Nephron (organoid): ENCODE measurements at regions not wholly inside any gene's neighbourhood (a gene's known extent, or its start where the extent isn't known, plus 50 kb on each side); places are given as distances from the start of the nearest gene placed in this dataset.

Source experiments
- H3K27ac Mint-ChIP-seq, 3 experiments: 2 replicates each; pipeline ENCODE4 v1.8.0; 2020; ENCODE audit warnings: mixed read lengths in 3 of 3, mild to moderate bottlenecking in 2 of 3, moderate library complexity in 1 of 3
- H3K27me3 Mint-ChIP-seq: 2 replicates; pipeline ENCODE4 v1.8.0; 2021; ENCODE audit warnings: low read depth, mild to moderate bottlenecking, moderate library complexity, mixed read lengths
- H3K36me3 Mint-ChIP-seq: 2 replicates; pipeline ENCODE4 v1.8.0; 2020; ENCODE audit warnings: low read depth, mixed read lengths
- H3K4me1 Mint-ChIP-seq: 2 replicates; pipeline ENCODE4 v1.8.0; 2020; ENCODE audit warnings: mixed read lengths
- H3K4me3 Mint-ChIP-seq, 3 experiments: 2 replicates each; pipeline ENCODE4 v1.8.0; 2020; ENCODE audit warnings: mild to moderate bottlenecking in 3 of 3, mixed read lengths in 3 of 3, moderate library complexity in 2 of 3
- H3K9me3 Mint-ChIP-seq: 2 replicates; pipeline ENCODE4 v1.8.0; 2020; ENCODE audit warnings: mixed read lengths
- TF ChIP-seq, protein P1 (sequence below), 3 experiments: fragments of 200-600 bp; sonication (generic); IDR thresholded peaks; one replicate each; pipeline ENCODE4 v1.5.0; 2021; ENCODE audit warnings: antibody characterized with exemption in 3 of 3; ENCODE audit not compliant: unreplicated experiment in 3 of 3

DNA sequence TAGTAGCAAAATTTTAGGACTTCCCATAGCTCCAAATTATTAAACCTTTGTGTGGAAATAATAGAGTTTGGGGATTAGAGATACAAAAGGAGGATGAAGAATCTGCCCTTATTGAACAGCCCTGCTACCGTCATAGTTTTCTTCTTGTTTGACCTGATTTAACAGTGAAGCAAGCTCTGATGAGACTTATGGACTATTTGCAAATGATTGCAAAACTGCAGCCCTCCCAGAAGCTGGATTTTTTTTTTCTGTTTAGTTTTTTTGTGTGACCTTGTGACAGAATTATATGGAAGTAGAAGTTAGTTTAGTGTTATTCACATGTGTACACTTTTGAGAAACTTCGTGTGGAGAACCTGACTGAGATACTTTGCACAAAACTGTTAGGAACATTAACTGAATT lies 267.8 kb downstream of the KCNRG start:
- Mint-ChIP-seq H3K4me3 (no peak overlapping the region), H3K9me3 (peaks cover 27% of the 10 kb centered on the region), H3K4me1 (peaks cover 5% of the 10 kb centered on the region), H3K36me3 (peaks cover 8% of the 10 kb centered on the region), H3K27ac (no peak overlapping the region), H3K27me3 (no peaks in the 10 kb centered on the region)
- TF ChIP-seq, protein P1, sequence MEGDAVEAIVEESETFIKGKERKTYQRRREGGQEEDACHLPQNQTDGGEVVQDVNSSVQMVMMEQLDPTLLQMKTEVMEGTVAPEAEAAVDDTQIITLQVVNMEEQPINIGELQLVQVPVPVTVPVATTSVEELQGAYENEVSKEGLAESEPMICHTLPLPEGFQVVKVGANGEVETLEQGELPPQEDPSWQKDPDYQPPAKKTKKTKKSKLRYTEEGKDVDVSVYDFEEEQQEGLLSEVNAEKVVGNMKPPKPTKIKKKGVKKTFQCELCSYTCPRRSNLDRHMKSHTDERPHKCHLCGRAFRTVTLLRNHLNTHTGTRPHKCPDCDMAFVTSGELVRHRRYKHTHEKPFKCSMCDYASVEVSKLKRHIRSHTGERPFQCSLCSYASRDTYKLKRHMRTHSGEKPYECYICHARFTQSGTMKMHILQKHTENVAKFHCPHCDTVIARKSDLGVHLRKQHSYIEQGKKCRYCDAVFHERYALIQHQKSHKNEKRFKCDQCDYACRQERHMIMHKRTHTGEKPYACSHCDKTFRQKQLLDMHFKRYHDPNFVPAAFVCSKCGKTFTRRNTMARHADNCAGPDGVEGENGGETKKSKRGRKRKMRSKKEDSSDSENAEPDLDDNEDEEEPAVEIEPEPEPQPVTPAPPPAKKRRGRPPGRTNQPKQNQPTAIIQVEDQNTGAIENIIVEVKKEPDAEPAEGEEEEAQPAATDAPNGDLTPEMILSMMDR (IDR thresholded peaks at IDR 0.05; ENCODE audit: unreplicated experiment in 3 of 3): no peak

DNA sequence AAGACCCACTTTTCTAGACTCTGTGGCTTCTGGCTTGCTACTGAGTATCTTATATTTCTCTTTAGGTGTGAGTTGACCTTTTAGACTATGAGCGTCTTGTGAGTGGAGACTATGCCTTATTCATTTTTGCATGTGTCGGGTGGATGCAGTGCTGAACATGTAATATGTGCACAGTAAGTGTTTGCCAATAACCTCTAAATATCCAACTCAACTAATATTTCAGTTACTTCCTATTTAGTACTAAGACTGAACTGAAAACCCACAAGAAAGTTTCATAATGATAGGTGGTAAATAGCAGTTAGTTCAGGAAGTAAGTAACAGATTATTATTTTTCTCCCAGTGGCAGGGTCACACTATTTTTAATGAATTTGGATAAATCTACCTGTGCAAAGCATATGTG lies 269.3 kb downstream of the KCNRG start:
- Mint-ChIP-seq H3K27ac (no peak overlapping the region), H3K4me3 (no peak overlapping the region), H3K36me3 (peaks cover 4% of the 10 kb centered on the region), H3K4me1 (peaks cover 5% of the 10 kb centered on the region), H3K9me3 (peaks cover 23% of the 10 kb centered on the region), H3K27me3 (peaks cover 1% of the 10 kb centered on the region)
- TF ChIP-seq, protein P1 (IDR thresholded peaks at IDR 0.05; ENCODE audit: unreplicated experiment in 3 of 3): no peak

GRCh38 chr13:50285283-50285682 lies 270.0 kb downstream of the KCNRG start:
- TF ChIP-seq, protein P1 (IDR thresholded peaks at IDR 0.05; ENCODE audit: unreplicated experiment in 3 of 3): no peak
- Mint-ChIP-seq H3K27ac (no peak overlapping the region), H3K9me3 (peaks cover 21% of the 10 kb centered on the region), H3K36me3 (peaks cover 4% of the 10 kb centered on the region), H3K4me3 (no peak overlapping the region), H3K27me3 (peaks cover 5% of the 10 kb centered on the region), H3K4me1 (peaks cover 5% of the 10 kb centered on the region)

GRCh38 chr13:50286324-50286723 lies 271.1 kb downstream of the KCNRG start:
- H3K36me3 Mint-ChIP-seq: peaks cover 4% of the 10 kb centered on the region
- peak overlapping the region in 2 of 3 experiments; percentile 5 to 10 for H3K27ac Mint-ChIP-seq
- TF ChIP-seq, protein P1 (IDR thresholded peaks at IDR 0.05; ENCODE audit: unreplicated experiment in 3 of 3): no peak
- H3K9me3 Mint-ChIP-seq: peaks cover 17% of the 10 kb centered on the region
- peaks cover 5% of the 10 kb centered on the region for H3K4me1 Mint-ChIP-seq
- H3K27me3 Mint-ChIP-seq: peaks cover 5% of the 10 kb centered on the region
- H3K4me3 Mint-ChIP-seq: no peak overlapping the region

DNA sequence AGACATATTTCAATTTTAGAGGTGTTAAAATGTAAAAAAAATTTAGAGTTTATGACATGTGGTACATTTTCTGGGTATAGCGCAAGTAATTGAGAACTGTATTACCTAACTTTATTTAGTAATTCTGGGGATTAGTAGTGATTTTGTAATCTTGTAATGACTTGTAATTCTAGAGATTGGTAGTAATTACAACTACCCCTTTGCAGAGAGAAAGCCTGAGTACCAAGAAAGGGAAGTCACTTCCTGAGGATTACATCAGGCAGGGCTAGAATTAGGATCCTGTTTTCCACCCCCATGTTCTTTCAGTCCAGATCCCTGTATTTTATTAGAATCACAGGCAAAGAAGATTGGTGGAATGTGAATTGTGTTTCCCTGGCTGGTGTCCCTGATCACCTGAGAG lies 274.9 kb downstream of the KCNRG start:
- peaks cover 5% of the 10 kb centered on the region for H3K4me1 Mint-ChIP-seq
- no peak overlapping the region for H3K4me3 Mint-ChIP-seq
- peaks cover 5% of the 10 kb centered on the region for H3K9me3 Mint-ChIP-seq
- H3K27ac Mint-ChIP-seq: no peak overlapping the region
- no peaks in the 10 kb centered on the region for H3K36me3 Mint-ChIP-seq
- TF ChIP-seq, protein P1 (IDR thresholded peaks at IDR 0.05; ENCODE audit: unreplicated experiment in 3 of 3): no peak
- H3K27me3 Mint-ChIP-seq: peaks cover 5% of the 10 kb centered on the region

- peaks cover 5% of the 10 kb centered on the region for H3K27me3 Mint-ChIP-seq
- H3K4me1 Mint-ChIP-seq: no peaks in the 10 kb centered on the region
- H3K4me3 Mint-ChIP-seq: no peak overlapping the region
- H3K9me3 Mint-ChIP-seq: peaks cover 8% of the 10 kb centered on the region
- H3K27ac Mint-ChIP-seq: no peak overlapping the region
- TF ChIP-seq, protein P1 (IDR thresholded peaks at IDR 0.05; ENCODE audit: unreplicated experiment in 3 of 3): no peak
- H3K36me3 Mint-ChIP-seq: no peaks in the 10 kb centered on the region
These were observed 276.4 kb downstream of the KCNRG start for GRCh38 chr13:50291611-50292010.
